ENCODE measurements at regions not wholly inside any gene's neighbourhood (a gene's known extent, or its start where the extent isn't known, plus 50 kb on each side); places are given as distances from the start of the nearest gene placed in this dataset.

DNA sequence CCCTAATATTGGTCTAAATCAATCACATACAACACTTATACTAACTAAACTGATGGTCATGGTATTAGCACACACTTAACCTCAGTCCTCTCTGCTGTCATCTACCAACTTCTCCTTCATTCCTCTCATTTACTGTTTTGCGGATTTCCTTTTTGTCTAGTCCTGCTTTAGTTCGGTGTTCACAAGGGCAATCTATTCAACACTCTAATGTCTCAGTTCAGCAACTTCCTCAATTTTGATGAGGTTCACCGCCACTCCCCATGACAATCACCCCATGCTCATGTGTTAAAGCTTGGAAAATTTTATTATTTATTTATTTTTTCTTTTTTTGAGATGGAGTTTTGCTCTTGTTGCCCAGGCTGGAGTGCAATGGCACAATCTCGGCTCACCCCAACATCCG lies 301.1 kb downstream of the PTPRC start:
- TF ChIP-seq, protein P1, sequence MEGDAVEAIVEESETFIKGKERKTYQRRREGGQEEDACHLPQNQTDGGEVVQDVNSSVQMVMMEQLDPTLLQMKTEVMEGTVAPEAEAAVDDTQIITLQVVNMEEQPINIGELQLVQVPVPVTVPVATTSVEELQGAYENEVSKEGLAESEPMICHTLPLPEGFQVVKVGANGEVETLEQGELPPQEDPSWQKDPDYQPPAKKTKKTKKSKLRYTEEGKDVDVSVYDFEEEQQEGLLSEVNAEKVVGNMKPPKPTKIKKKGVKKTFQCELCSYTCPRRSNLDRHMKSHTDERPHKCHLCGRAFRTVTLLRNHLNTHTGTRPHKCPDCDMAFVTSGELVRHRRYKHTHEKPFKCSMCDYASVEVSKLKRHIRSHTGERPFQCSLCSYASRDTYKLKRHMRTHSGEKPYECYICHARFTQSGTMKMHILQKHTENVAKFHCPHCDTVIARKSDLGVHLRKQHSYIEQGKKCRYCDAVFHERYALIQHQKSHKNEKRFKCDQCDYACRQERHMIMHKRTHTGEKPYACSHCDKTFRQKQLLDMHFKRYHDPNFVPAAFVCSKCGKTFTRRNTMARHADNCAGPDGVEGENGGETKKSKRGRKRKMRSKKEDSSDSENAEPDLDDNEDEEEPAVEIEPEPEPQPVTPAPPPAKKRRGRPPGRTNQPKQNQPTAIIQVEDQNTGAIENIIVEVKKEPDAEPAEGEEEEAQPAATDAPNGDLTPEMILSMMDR (IDR thresholded peaks at IDR 0.05): no peak
- TF ChIP-seq POLR2AphosphoS5 (IDR thresholded peaks at IDR 0.05) (no peak), EP300 (IDR thresholded peaks at IDR 0.05) (no peak), POLR2A (IDR thresholded peaks at IDR 0.05) (no peak)

Measured in suprapubic skin (tissue), 4 donors.